ENCODE measurements at regions not wholly inside any gene's neighbourhood (a gene's known extent, or its start where the extent isn't known, plus 50 kb on each side); places are given as distances from the start of the nearest gene placed in this dataset.
"Not testable (repeated sequence)": the region's sequence is repeated elsewhere in the genome, so short reads cannot be mapped to it uniquely, and the experiment has no call there.

- no peak for DNase-seq
These were observed 543.7 kb upstream of the SGCD start for GRCh38 chr5:155783246-155783645.

GRCh38 chr5:155783791-155784190 is 543.2 kb upstream of the SGCD start:
- DNase-seq, result no peak

- DNase-seq, result no peak
These were observed 540.9 kb upstream of the SGCD start for GRCh38 chr5:155786108-155786507.

DNA sequence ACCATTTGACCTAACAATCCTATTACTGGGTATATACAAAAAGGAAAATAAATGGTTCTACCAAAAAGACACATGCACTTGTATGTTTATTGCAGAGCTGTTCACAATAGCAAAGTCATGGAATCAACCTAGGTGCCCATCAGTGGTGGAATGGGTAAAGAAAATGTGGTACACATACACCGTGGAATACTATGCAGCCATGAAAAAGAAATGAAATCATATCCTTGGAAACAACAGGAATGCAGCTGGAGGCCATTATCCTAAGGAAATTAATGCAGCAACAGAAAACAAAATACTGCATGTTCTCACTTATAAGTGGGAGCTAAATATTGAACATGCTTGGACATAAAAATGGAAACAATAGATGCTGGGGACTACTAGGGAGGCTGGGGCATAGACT is 534.1 kb upstream of the SGCD start:
- no peak for DNase-seq

- DNase-seq, result no peak
These were observed 532.2 kb upstream of the SGCD start for GRCh38 chr5:155794795-155795194.

DNA sequence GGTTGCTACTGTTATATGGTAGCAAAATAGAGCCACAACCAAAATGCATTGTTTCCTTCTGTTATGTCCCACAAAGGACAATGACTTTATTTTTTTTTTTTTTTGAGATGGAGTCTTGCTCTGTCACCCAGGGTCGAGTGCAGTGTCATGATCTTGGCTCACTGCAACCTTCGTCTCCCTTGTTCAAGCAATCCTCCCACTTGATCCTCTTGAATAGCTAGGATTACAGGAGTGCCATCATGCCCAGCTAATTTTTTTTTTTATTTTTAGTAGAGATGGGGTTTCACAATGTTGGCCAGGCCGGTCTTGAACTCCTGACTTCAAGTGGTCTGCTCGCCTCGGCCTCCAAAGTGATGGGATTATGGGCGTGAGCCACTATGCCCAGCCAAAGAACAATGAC is 527.7 kb upstream of the SGCD start:
- DNase-seq, result no peak

- DNase-seq, result no peak
These were observed 518.9 kb upstream of the SGCD start for GRCh38 chr5:155807884-155808576.

- DNase-seq, result no peak
These were observed 511.7 kb upstream of the SGCD start for GRCh38 chr5:155815248-155815647.

DNA sequence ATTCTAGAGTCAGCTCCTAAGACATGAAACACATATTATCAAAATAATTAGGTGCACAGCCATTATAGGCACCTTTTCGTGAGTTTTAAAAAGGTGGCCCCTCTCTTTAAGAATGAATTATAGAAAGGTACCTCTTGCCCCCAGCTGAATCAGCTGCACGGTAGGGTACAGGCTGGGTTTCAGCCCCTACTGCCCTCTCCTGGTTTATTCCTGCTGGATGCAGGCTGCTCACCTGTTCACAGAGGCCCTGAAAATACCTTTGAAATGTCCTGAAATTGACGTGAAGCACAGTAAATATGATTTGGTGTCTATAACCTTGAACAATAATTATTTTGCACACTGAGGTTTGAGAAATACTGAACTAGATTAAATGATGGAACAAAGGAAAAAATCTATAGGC is 504.8 kb upstream of the SGCD start:
- DNase-seq, result no peak

GRCh38 chr5:155826611-155827507 is 500.1 kb upstream of the SGCD start:
- no peak for DNase-seq

DNA sequence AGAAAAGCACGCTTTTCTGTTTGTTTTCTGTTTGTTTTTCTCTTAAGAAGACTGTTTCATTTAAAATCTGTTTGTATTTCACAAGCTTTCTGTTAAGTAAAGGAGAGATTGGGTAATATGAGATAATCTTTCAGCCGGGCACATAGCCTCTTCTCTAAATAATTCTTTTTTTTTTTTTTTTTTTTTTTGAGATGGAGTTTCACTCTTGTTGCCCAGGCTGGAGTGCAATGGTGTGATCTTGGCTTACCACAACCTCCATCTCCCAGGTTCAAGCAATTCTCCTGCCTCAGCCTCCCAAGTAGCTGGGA is 499.5 kb upstream of the SGCD start:
- DNase-seq, result not testable (repeated sequence)

- no peak for DNase-seq
These were observed 499.0 kb upstream of the SGCD start for GRCh38 chr5:155827949-155828348.

DNA sequence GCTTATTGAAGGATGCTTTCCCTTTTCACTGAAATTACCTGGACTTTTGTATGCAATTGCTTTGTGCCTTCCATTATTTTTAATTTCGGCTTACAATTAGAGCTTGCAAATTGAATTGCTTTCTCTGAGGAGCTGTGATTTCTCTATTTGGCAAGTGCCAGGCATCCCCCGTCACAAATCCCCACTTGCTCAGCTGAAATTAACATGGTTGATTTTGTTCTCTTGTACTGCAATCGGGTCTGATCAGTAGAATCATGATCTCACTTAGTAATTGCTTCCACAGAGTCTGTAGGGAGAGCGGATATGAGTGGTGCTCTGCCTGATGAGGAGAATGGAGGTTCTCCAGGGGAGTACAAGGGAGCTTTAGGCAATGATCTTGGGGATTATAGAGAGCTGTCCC is 495.5 kb upstream of the SGCD start:
- DNase-seq, result no peak

DNA sequence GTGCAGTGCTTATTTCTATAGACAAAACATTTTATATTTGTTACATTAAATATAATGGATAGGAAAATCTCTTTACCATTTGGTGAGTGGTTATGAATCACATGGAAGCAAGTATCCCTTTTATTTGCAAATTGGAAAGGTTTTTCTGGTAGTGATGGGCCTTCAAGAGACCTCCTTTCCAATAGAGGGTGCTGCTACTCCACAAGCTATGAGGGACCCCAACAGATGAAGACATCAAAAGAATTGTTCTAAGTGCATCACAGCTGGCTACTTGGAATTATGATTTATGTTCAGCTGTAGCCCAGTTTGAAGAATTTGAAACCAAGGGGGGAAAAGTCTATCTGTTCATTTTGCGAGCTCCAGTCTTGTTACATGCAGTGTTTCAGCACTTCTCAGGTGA is 493.7 kb upstream of the SGCD start:
- no peak for DNase-seq

DNA sequence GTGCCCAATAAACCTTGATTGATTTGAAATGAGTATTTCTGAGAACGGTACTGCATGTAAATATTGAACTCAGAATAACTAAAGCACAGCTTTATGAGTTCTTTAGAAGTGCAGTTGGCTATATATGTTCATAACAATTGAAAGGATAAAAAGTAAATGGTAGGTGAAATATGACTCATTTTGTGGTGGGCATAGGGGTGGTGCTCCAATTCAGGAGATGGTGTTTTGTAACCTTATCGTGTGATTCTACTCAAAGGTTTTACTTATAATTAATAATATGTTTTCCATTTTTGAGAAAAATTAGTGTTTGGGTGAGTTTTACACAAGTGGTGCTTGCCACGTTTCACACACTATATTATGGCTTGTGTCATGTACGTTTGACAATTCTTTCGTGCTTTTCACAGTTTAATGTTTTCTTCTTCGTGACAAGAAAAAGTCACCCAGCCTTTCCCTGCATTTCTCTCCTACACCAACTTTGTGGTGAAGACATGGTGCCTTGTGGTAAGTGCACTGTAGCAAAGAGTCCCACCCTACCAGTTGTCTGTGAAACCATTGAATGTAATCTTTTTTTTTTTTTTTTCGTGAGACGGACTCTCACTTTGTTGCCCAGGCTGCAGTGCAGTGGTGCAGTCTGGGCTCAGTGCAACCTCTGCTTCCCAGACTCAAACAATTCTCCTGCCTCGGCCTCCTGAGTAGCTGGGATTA is 492.5 kb upstream of the SGCD start:
- DNase-seq, result no peak

- no peak for DNase-seq
These were observed 490.7 kb upstream of the SGCD start for GRCh38 chr5:155836089-155836803.

DNA sequence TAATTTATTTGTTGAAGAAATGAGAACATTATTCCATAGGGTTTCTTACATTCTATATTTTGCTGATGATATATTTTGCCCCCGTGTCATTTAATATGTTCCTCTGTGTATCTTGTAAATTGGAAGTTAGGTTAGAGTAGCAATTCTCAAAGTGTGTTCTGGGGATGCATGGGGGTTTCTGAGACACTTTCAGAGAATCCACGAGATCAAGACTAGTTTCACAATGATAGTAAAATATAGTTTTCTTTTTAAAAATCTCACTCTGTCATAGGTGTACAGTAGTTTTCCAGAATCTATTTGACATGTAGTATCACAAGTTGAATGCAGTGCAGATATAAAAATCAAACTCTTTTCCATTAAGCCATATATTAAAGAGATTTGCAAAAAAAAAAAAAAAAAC is 488.6 kb upstream of the SGCD start:
- DNase-seq, result no peak

- DNase-seq, result no peak
These were observed 487.5 kb upstream of the SGCD start for GRCh38 chr5:155839251-155840037.

DNA sequence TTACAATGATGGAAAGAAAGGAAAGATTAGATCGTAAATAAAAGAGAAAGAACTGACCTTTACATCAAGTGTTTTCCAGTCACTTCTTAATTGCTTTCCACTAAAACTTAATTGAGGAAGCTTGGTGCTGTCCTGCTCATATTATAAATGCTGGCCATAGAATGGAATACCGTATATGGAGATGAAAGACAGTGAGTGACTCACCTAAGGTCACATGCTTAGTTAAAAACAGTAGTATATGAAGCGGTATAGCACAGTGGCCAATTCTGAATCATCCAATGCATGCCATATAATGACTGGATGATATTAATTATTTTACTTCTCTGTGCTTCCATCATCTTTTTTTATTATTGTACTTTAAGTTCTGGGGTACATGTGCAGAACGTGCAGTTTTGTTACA is 482.4 kb upstream of the SGCD start:
- DNase-seq, result no peak

DNA sequence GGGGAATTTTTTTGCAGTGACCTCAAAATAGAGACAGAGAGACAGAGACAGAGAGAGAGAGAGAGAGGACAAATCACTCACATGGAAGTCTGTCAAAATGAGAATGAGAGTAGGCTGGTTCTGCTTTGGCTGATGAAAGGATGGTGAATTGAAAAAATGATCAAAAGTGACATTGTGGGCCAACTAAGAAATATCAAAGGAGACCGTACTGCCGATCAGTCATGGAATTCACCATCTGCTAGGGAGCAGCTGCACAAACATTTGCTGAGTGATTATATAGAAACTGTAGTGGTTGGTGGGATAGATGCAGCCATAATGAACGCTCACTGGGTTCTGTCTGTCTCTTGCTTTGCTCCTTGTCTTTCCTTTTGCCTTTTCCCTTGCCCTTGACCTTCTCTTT is 476.6 kb upstream of the SGCD start:
- no peak for DNase-seq

GRCh38 chr5:155866971-155867370 is 460.0 kb upstream of the SGCD start:
- DNase-seq, result no peak

- no peak for DNase-seq
These were observed 459.4 kb upstream of the SGCD start for GRCh38 chr5:155867522-155868088.
